GM20000 (cell line): ENCODE measurements at regions not wholly inside any gene's neighbourhood (a gene's known extent, or its start where the extent isn't known, plus 50 kb on each side); places are given as distances from the start of the nearest gene placed in this dataset.
"Not testable (repeated sequence)": the region's sequence is repeated elsewhere in the genome, so short reads cannot be mapped to it uniquely, and the experiment has no call there.

Experiments used
- DNase-seq: peaks from one replicate; pipeline ENCODE4 v3.0.0; 2012; ENCODE audit warnings: low spot score
- CTCF ChIP-seq: IDR thresholded peaks from 2 replicates; pipeline ENCODE4 v1.5.1; 2012; ENCODE audit warnings: mild to moderate bottlenecking, control low read depth; ENCODE audit errors: extremely low read depth, missing control alignments

GRCh38 chr2:114128725-114129124, 238.8 kb downstream of the ACTR3 start:
- DNase-seq: no peak
- no peak for TF ChIP-seq CTCF

- not testable (repeated sequence) for DNase-seq
Observed at GRCh38 chr2:114132050-114132449, 242.2 kb downstream of the ACTR3 start.

GRCh38 chr2:114134146-114134545, 244.3 kb downstream of the ACTR3 start:
- DNase-seq: no peak
- TF ChIP-seq CTCF: no peak

- no peak for DNase-seq
- no peak for TF ChIP-seq CTCF
Observed at GRCh38 chr2:114139542-114139941, 249.7 kb downstream of the ACTR3 start.

GRCh38 chr2:114156366-114157056, 266.6 kb downstream of the ACTR3 start:
- TF ChIP-seq CTCF: no peak
- no peak for DNase-seq

- DNase-seq: no peak
- no peak for TF ChIP-seq CTCF
Observed at GRCh38 chr2:114157057-114157385, 267.1 kb downstream of the ACTR3 start.

GRCh38 chr2:114160263-114160981, 270.5 kb downstream of the ACTR3 start:
- DNase-seq: no peak
- no peak for TF ChIP-seq CTCF

- no peak for TF ChIP-seq CTCF
- no peak for DNase-seq
Observed at GRCh38 chr2:114161371-114161770, 271.5 kb downstream of the ACTR3 start.
